Mucosa of descending colon (tissue), 3 donors: ENCODE measurements at regions not wholly inside any gene's neighbourhood (a gene's known extent, or its start where the extent isn't known, plus 50 kb on each side); places are given as distances from the start of the nearest gene placed in this dataset.

Experiments
- ATAC-seq: fragments of 200-7000 bp; cut with Tn5 transposase; one replicate; pipeline ENCODE4 v1.9.1; 2020; ENCODE audit warnings: mild to moderate bottlenecking, moderate library complexity
- DNase-seq, 3 donors: peaks; one replicate each; pipeline ENCODE4 v3.0.0-alpha.2; 2020
- H3K36me3 ChIP-seq: fragments of 200-600 bp; one replicate; pipeline ENCODE4 v1.8.0; 2021; ENCODE audit warnings: low read depth, mild to moderate bottlenecking
- H3K4me1 ChIP-seq: fragments of 200-600 bp; one replicate; pipeline ENCODE4 v1.8.0; 2021; ENCODE audit warnings: low read depth, mild to moderate bottlenecking
- H3K4me3 ChIP-seq: fragments of 200-600 bp; one replicate; pipeline ENCODE4 v1.8.0; 2021; ENCODE audit warnings: mild to moderate bottlenecking
- H3K9me3 ChIP-seq: fragments of 200-600 bp; one replicate; pipeline ENCODE4 v1.8.0; 2021; ENCODE audit warnings: mild to moderate bottlenecking
- intact Hi-C, 2 donors: fragments of 100-400 bp; cut with DNase I in 1 of 2; cut with micrococcal nuclease in 1 of 2; formaldehyde crosslinking; loops; one replicate each; pipeline versions ENCODE4 v1.11.0 to v1.11.1; 2022; cut with DNase I, micrococcal nuclease
- TF ChIP-seq, protein P1 (sequence below): fragments of 200-600 bp; IDR thresholded peaks from one replicate; pipeline ENCODE4 v1.8.0; 2022; ENCODE audit warnings: antibody characterized with exemption, mild to moderate bottlenecking
- donor health status: DM: no; HTN: no; CAD: no; lungs with moderate emphysema.
- donor health status: DM: no; HTN: no; CAD: no.
- donor health status: DM: no; HTN: yes; CAD: no.

DNA sequence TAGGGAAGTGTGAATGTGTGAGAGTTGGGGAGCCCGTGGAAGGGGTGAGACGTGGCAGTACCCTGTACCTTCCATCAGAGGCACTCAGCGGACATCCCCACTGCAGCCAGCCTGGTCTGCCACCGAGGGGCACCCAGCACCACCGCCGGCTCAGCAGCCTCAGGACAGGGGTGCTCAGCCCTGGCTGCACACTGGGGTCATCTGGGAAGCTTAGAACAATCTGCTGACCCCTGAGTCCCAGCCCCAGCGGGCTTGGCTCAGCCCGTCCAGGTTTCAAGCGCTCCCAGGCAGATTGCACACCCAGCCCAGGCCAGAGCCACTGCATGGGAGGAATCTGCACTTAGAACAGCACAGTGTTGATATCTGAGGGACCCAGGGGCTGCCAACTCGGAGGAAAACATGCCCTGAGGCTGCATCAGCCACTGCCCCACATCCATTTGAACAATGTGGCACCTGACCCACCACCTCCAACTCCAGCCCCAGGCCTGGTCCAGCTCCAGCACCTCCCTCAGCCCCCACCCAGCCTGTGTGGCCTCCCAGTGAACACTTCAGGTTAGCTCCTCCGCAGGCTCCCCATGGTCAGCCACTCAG is 147.1 kb upstream of the OTOS start:
- Histone ChIP-seq H3K4me3 (no peak overlapping the region), H3K4me1 (no peaks in the 10 kb centered on the region), H3K9me3 (no peaks in the 10 kb centered on the region), H3K36me3 (no peaks in the 10 kb centered on the region)
- intact Hi-C loops, result no loop called here
- no peak for ATAC-seq
- no peak for DNase-seq
- TF ChIP-seq, protein P1, sequence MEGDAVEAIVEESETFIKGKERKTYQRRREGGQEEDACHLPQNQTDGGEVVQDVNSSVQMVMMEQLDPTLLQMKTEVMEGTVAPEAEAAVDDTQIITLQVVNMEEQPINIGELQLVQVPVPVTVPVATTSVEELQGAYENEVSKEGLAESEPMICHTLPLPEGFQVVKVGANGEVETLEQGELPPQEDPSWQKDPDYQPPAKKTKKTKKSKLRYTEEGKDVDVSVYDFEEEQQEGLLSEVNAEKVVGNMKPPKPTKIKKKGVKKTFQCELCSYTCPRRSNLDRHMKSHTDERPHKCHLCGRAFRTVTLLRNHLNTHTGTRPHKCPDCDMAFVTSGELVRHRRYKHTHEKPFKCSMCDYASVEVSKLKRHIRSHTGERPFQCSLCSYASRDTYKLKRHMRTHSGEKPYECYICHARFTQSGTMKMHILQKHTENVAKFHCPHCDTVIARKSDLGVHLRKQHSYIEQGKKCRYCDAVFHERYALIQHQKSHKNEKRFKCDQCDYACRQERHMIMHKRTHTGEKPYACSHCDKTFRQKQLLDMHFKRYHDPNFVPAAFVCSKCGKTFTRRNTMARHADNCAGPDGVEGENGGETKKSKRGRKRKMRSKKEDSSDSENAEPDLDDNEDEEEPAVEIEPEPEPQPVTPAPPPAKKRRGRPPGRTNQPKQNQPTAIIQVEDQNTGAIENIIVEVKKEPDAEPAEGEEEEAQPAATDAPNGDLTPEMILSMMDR, result no peak

DNA sequence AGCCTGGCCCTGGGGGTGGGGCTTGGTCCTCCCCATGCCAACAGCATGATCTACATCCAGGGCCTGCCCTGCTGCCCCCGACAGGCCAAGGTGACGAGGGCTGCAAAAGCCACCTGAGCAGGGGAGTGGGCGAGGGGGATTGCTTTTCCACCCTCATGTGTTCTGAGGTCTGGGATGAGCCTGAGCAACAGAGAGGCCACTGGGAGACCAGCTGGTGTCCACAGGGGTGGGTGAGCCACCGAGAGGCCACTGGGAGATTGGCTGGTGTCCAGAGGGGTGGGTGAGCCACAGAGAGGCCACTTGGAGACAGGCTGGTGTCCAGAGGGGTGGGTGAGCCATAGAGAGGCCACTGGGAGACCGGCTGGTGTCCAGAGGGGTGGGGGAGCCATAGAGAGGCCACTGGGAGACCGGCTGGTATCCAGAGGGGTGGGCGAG is 147.4 kb upstream of the GPC1 start:
- DNase-seq (no peak), ATAC-seq (no peak)
- intact Hi-C loops, result no loop called here
- Histone ChIP-seq H3K36me3 (no peaks in the 10 kb centered on the region), H3K9me3 (no peaks in the 10 kb centered on the region), H3K4me3 (no peak overlapping the region), H3K4me1 (no peaks in the 10 kb centered on the region)
- TF ChIP-seq, protein P1, result no peak

DNA sequence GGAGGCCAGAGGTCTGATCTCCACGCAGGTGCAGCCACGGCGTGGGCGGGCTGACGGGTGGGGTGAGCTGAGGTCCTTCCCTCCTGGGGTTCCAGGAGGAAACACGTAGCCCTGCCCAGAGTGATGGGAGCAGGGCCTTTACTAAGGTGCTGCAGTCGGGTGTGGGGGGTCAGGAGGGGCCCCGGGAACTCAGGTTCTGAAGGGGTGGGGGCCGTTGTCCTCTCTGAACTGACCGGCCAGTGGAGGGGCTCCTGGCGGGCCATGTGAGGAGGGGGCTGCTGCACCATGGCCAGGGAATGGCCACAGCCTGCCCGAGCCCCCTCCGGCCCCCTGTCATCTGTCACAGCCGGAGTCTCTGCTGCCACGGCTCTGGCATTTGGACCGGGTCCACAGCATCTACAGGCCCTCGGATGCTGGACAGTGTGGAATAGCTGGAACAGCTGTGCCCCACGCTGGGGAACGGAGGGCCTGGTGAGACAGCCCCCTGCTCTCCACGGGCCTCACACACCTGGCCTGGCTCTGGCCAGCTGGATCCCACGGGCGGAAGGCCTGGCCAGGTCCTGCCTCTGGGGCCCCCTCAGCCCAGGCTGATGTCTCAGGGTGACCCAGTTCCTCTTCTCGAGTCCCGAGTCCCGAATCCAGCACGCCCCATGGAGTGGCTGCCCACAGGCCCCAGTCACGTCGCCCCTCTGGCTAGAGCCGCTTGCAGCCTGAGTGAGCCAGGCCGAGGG is 145.6 kb upstream of the GPC1 start:
- Histone ChIP-seq H3K9me3 (no peaks in the 10 kb centered on the region), H3K36me3 (no peaks in the 10 kb centered on the region), H3K4me1 (no peaks in the 10 kb centered on the region), H3K4me3 (no peak overlapping the region)
- intact Hi-C loops, result no loop called here
- TF ChIP-seq, protein P1, result no peak
- no peak for DNase-seq
- no peak for ATAC-seq

DNA sequence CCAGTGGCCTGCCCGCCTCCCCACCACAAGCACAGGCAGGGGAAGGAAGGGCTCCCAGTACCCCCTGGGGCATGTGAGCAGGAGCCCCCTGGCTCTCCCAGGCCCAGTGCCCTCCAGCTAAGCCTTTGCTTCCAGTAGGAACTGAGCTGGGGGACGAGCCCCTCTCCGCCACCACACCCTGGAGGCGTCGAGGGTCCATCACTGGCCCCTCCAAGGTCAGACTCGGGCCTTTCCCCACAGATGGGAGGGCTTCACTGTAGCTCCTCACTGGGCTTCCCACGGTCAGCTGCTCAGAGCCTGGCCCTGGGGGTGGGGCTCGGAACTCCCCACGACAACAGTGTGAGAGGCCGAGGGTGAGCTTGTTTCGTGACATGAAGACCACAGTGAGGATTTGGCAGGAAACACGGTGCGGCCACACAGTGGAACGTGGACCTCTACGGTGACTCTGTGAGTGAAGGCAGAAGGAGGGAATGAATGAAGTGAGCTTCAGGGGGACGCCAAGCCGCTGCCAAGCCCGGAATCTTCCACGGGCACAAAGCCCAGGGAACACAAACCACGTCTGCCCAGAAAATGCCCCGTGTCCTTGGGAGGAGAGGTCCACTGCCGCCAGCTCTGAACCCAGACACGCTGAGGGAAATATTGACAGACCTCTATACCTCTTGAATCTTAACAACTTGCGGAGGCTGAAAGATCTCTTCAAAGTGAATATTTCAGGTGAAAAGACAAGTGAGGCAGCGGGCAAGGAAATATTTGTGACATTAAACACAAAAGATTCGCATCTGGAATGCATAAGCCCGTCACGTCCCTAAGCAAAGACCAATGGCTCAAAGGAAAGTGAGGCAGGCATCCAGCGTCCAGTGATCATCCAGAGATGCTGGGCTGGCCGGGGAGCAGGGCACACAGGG is 144.8 kb upstream of the GPC1 start:
- DNase-seq (no peak), ATAC-seq (no peak)
- intact Hi-C loops, result no loop called here
- TF ChIP-seq, protein P1, result no peak
- Histone ChIP-seq H3K9me3 (no peaks in the 10 kb centered on the region), H3K4me1 (no peaks in the 10 kb centered on the region), H3K36me3 (no peaks in the 10 kb centered on the region), H3K4me3 (no peak overlapping the region)

DNA sequence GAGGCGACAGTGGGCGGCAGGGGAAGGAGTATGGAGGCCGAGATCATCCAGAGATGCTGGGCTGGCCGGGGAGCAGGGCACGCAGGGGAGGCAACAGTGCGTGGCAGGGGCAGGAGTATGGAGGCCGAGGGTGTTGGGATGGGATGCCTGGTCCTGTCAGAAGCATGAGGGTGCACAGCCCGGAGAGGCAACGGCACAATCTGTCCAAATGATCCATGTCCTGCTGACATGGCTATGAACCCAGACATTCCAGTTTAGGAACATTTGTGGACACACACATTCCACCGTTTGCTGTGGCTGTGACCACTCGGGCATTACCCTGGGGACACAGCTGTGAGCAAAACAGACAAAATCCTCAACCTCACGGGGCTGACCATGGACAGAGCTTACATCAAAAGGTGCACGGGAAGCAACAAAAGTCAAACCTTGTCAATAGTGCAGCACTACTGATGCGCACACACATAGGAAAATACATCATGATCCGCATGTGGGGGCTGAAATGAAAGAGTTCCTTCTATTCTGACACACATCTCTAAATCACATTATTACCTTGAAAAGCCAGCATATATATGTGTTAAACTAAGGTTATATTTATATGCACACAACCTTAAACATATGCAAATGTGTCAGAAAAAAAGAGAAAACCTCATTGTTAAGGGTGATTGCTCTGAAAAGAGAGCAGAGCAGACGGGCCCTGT is 144.0 kb upstream of the GPC1 start:
- no peak for ATAC-seq
- DNase-seq, result no peak
- H3K36me3 ChIP-seq, result no peaks in the 10 kb centered on the region
- no peaks in the 10 kb centered on the region for H3K4me1 ChIP-seq
- intact Hi-C loops, result no loop called here
- H3K4me3 ChIP-seq, result no peak overlapping the region
- TF ChIP-seq, protein P1, result no peak
- H3K9me3 ChIP-seq, result no peaks in the 10 kb centered on the region
